NCI-H345 (cell line): ENCODE measurements at regions not wholly inside any gene's neighbourhood (a gene's known extent, or its start where the extent isn't known, plus 50 kb on each side); places are given as distances from the start of the nearest gene placed in this dataset.
"Not testable (repeated sequence)": the region's sequence is repeated elsewhere in the genome, so short reads cannot be mapped to it uniquely, and the experiment has no call there.

Experiments used
- DNase-seq: peaks from one replicate; lab custom pipeline; 2025; lab: John Stamatoyannopoulos, UW

GRCh38 chr6:150767571-150768018, 97.9 kb upstream of the MTHFD1L start:
- no peak for DNase-seq

GRCh38 chr6:150770637-150771036, 94.9 kb upstream of the MTHFD1L start:
- no peak for DNase-seq

- no peak for DNase-seq
Measured at GRCh38 chr6:150773969-150774368, 91.5 kb upstream of the MTHFD1L start.

DNA sequence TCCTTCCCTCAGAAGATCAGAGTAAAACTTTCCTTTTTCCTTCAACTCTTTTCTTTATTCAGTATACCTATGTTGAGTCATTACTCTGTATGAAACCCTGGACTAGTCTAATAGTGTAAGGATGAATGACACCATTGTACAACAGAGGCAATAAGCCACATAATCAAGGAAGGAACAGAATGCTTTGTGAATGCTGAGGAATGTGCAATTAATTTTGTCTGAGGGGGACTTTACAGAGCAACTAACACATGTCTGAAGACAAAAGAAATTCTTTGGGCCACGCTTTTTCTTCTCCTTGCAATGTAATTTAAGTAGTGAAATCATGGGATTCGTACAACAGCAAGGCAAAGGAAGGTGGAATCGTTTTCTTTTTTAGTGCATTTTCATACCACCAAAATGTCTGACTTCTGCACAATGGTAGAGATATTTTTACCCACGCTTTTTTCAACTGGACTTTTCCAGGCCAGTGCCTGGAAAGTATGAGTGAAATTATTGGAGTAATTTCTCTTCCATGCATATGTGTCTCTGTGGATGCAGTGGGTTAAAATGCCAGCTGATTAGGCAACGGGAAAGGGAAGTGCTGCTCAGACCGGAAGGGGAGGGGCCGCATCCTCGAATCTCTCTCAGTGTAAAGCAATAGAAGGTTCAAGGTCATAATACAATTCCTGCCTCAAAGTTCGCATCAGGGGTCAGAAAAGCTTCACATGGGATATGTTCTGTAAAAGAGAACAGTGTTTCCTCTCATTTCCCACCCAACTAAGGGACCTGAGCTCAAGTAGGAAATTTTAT, 89.9 kb upstream of the MTHFD1L start:
- DNase-seq = no peak

DNA sequence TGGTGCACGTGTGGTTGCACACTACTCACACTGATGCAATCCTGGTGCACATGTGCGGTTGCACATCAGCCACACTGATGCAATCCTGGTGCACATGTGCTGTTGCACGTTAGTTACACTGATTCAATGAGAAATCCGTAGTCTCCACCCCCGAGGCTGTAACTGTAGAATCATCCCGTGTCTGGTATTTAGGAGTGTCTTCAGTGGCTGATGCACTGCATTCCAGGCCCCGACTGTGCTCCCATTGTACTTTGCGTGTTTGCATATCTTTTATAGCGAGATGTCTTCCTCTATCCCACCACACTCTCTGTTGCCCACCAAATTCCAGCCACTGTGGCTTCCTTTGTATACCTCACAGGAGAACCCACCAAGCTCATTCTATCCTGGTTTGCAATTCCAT, 87.8 kb upstream of the MTHFD1L start:
- no peak for DNase-seq

GRCh38 chr6:150783813-150784212, 81.7 kb upstream of the MTHFD1L start:
- DNase-seq = no peak

DNA sequence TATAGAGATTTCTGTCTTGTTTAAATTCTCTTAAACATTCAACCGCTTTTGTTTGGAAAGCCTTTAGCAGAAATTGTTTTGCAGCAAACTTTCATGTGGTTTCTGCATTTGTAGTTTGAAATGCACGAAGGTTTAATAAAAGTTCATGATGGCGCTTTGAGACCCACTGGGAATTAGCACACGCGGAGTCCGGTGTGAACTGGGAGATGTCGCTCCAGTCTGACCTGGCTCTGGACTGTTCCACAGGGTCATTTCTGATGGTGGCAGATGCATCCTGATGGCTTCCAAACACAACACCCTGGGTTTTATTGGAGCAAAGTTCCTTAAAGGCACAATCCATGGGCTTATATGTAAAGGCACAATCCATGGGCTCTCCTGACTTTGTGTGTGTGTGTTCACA, 78.1 kb upstream of the MTHFD1L start:
- no peak for DNase-seq

- no peak for DNase-seq
Measured at GRCh38 chr6:150788089-150788488, 77.4 kb upstream of the MTHFD1L start.

GRCh38 chr6:150789906-150790305, 75.6 kb upstream of the MTHFD1L start:
- not testable (repeated sequence) for DNase-seq

DNA sequence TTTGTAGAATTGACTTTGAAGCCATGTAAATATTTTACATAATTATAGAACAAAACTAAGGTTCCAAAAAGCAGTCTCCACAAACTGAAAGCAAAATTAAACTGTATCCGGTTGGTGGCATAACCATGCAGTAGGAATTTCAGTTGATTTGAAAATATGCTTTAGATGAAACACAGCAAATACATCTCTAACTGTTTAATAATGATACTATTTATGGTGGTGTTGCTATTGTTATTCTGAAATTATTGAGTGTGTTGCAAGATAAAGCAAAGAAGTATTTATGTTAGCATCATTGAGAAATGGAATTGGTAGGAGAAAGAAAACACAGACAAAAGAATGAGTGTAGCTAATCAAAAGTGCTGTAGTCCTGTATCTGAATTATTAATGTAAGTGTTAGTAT, 73.8 kb upstream of the MTHFD1L start:
- no peak for DNase-seq

GRCh38 chr6:150797949-150798348, 67.6 kb upstream of the MTHFD1L start:
- DNase-seq = no peak

DNA sequence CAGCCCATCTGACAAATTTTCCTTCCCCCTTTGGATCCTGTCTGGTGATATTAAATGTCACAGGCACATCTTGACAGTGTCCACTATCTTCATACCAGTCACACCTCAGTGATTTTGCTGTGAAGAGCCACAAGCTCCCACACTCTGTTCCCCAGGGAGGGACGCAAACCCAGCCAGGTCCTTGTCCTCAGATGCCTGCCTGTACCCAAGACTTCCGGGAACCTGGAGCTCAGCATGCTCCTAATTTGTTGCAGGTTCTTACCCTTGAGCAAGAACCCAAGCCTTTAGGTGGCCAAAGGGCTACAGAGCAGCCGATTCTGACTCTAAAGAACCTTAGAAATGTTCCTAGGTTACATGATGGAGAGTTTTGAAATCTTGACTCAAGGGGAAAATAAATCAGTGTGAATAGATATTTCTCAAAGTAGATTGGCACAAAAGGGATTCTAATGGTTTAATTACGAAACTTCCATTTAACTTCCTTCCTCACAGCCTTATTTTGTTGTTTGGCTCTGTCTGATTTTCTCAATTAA, 66.2 kb upstream of the MTHFD1L start:
- no peak for DNase-seq

DNA sequence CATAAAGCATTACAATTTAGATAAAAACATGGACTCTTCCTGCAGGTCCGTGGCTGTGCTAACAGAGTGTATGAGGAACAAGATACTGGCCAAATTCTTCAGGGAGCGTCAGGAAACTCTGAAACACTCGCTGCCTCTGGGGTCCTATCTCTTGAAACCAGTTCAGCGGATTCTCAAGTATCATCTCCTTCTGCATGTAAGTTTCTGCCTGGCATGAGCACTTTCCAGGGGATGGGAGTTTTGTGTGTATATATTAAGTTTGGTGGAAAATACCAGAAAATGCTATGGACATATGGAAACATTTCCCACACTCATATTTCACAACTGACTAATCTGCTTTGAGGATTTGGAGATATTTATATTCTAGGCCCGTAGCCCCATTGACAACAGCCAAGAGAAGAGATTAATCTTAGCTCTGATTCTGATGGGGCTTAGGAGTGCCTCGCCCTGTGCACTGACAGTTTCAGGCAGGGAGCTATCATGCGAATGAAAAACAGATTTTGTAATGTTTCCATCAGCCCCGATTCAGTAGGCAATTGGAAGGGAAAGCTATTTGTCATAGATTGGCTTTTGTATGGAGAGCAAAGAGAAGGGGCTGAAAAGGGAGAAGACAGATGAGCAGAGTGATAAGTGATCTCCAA, 64.7 kb upstream of the MTHFD1L start:
- no peak for DNase-seq

GRCh38 chr6:150806790-150807189, 58.7 kb upstream of the MTHFD1L start:
- no peak for DNase-seq

DNA sequence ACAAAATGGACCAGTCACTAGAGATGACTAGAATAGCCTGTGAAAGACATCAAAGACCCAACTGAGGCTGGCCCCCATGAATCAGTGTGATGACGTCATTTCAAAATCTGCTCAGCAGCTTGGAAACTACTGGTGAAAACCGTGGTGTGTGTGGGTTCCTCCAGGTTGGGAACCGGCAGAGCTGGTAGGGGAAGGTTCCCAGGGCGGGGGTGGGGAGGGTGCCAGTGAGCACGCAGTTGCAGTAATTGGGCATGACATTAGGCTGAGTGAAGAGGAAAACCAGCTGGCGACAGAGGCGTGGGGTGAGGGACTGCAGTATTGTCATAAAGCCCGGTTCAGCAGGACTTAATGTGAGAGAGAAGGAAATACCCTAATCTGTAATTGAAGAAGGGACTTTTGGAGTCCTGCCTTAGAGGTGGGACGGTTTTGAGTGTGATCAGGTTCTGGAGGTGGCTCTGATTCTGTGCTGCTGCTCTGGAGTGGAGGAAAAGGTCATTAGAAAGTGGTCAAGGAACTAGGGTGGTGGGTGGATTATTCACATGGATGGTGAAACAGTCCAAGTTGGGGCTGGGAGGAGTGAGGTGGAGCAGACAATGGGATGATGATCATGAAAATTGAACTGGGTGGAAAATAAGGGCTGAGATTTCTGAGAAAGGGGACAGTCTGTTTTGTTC, 52.0 kb upstream of the MTHFD1L start:
- peak; percentile 21 for DNase-seq

GRCh38 chr6:150813993-150814359, 51.5 kb upstream of the MTHFD1L start:
- peak; percentile 7 for DNase-seq
